ENCODE measurements at regions not wholly inside any gene's neighbourhood (a gene's known extent, or its start where the extent isn't known, plus 50 kb on each side); places are given as distances from the start of the nearest gene placed in this dataset.

GRCh38 chr10:69715156-69715898 is 85.3 kb downstream of the FAM241B start:
- intact Hi-C loops (cut with DNase I), result no loop called here
- no peak for DNase-seq (ENCODE audit: low spot score)

GRCh38 chr10:69715899-69716606 is 85.7 kb upstream of the COL13A1 start:
- intact Hi-C loops (cut with DNase I), result loop anchor here (2.0 kb wide), 1 partner anchor 71 kb away; no protein-coding TSS in a partner anchor
- no peak for DNase-seq (ENCODE audit: low spot score)

DNA sequence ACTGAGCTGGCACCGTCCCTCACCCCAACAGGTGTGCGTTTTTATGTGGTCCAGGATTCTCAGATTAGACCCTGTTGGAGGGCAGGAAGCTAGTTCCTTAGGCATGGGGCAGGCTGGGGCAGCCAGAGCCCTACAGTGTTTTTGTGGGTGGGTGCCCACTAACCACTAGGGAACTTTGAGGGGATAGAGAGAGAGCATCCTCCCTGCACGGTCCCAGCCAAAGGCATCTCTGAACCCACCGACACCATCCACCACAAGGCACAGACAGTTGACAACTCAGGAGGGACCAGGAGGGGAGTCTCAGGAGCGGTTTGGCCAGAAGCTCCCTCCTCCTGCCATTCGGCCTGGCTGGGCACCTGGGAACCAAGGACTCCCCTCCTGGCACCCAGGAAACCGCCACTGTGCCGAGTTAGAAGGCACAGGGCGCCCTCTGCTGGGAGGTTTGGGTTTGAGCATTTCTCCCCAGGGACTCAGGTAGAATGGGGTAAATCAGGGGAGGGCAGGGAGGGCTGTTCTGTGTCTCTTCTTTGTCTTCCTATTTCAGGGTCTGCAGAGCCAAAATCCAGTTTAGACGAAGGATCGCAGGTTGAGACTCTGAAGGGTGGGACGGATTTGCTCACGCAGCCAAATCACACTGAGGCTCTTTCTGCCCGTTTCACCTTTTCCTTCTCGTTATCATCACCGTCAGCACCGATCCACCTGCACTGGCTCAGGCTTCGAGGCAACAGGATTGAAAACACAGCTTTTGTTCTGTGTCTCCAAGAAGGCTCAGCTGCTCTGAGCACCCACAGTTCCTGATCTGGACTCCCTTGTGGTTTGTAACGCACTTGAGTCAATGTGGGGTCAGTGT is 84.8 kb upstream of the COL13A1 start:
- DNase-seq (ENCODE audit: low spot score), result no peak
- intact Hi-C loops (cut with DNase I), result loop anchor here (2.0 kb wide), 1 partner anchor 72 kb away; no protein-coding TSS in a partner anchor

DNA sequence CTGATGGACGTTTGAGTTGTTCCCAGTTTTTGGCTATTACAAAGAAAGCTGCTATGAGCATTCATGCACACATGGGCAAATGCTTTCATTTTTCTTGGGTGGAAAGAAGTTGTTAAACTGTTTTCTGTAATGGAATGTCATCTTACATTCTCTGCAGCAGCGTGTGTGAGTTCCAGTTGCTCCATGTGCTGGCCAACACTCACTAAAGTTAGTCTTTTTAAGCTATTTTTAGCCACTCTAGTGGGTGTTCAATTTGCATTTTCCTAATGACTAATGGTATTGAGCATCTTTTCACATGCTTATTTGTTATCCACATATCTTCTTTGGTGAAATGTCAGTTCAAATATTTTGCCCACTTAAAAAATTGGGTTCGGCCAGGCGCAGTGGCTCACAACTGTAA is 82.8 kb upstream of the COL13A1 start:
- DNase-seq (ENCODE audit: low spot score), result no peak
- intact Hi-C loops (cut with DNase I), result no loop called here

DNA sequence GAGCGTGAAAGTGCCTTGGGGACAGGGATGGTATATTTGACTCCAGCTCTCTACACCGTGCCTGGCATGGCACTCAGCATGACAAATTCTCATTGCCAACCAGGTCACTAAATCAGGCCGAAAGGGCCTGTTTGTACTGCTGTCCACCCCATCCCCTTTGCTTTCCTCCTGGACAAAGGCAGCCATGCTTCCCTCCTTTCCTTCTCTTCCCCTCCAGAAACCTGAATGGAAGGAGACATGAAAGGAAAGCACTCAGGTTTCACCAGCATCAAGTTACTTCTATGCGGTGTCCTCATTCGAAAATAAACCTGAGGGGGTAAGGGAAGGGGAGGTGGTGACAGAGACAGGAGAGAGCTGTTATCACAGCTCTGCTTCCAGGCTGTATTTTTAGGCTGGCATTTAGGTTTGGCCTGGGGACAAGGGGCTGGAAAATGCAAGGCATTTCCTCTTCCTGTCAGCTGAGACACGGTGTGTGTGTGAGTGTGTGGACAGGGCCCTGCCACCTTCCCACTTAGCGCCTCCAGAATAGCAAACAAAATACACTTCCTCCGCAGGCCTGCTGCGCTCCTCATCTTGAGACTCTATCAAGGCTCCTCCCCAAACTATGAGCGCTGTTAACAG is 79.9 kb upstream of the COL13A1 start:
- intact Hi-C loops (cut with DNase I), result loop anchor here (5.0 kb wide), 1 partner anchor 34 kb away; no protein-coding TSS in a partner anchor
- peak; percentile 85 for DNase-seq (ENCODE audit: low spot score)

- DNase-seq (ENCODE audit: low spot score), result no peak
- intact Hi-C loops (cut with DNase I), result loop anchor here (5.0 kb wide), 1 partner anchor 36 kb away; no protein-coding TSS in a partner anchor
Observed at GRCh38 chr10:69723653-69724052, 78.1 kb upstream of the COL13A1 start.

DNA sequence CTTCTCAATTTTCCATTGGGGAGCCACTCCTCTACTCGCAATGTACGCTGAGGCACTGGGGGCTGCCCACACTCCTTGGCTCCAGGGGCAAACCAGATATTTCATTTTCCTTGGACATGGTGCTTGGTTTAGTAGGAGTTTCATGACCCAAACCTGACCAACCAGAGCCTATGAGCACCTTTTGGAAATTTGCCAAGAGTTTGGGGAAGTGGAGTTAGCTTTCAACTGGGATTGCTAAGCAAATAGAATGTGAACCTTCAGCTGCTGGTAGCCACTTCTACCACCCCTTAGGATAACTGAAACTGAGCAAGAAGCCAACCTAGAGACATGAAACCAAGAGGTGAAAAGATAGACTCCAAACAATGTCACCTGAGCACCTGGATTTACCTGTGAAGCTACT is 74.9 kb upstream of the COL13A1 start:
- intact Hi-C loops (cut with DNase I), result no loop called here

DNA sequence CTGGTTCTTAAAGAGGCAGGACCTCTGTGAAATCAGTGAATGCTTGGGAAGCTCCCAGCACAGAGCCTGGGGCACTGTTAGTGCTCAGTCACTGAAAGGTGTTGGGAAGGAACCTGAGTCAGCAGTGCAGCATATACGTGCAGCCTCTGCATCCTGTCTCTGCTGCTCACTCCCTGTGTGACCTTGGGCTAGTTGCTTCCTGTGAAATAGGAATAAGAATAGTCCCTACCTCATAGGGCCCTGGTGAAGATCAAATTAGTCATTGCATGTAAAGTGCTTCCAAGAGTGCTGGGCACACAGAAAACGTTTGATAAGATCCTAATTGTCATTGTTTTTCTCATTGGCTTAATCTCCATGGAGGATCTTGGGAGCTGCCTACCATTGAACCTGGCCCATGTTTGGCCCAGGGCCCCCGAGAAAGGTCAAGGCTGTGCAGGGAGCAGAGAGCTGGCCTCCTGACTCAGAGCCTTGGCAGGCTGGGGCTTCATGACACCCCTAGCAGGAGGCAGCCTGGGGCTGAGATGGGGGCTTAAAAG is 73.3 kb upstream of the COL13A1 start:
- intact Hi-C loops (cut with DNase I), result no loop called here
- DNase-seq (ENCODE audit: low spot score), result no peak

More for the DNA sequence above, 74.9 kb upstream of the COL13A1 start:
- DNase-seq (ENCODE audit: low spot score), result no peak

- no peak for DNase-seq (ENCODE audit: low spot score)
- intact Hi-C loops (cut with DNase I), result loop anchor here (5.0 kb wide), 1 partner anchor 183 kb away; no protein-coding TSS in a partner anchor
Observed at GRCh38 chr10:69729326-69730048, 72.2 kb upstream of the COL13A1 start.

GRCh38 chr10:69730251-69731156 is 71.2 kb upstream of the COL13A1 start:
- intact Hi-C loops (cut with DNase I), result loop anchor here (5.0 kb wide), 1 partner anchor 182 kb away; no protein-coding TSS in a partner anchor
- DNase-seq (ENCODE audit: low spot score), result peak; percentile 88

GRCh38 chr10:69731184-69731583 is 70.5 kb upstream of the COL13A1 start:
- no peak for DNase-seq (ENCODE audit: low spot score)
- intact Hi-C loops (cut with DNase I), result loop anchor here (5.0 kb wide), 1 partner anchor 181 kb away; no protein-coding TSS in a partner anchor

DNA sequence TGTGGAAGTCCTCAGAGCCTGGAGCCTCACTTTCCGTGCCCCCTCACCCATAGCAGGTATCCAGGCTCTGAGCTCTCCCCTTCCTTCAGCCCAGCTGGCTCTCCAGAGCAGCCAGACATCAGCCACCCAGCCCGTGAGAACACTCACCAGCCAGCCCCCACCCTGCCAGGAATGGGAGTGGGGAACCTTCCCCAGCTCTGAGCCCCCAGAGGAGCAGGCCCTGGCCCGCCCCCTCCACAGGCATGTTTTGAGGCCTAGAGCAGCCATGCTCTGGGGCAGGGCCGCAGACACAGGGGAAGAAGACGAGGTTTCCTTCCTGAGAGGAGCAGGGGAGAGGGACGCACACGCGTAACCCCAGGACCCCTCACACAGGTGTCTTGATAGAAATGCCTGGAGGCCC is 70.0 kb upstream of the COL13A1 start:
- intact Hi-C loops (cut with DNase I), result loop anchor here (5.0 kb wide), 1 partner anchor 181 kb away; no protein-coding TSS in a partner anchor
- DNase-seq (ENCODE audit: low spot score), result no peak

- intact Hi-C loops (cut with DNase I), result loop anchor here (5.0 kb wide), 1 partner anchor 180 kb away; no protein-coding TSS in a partner anchor
- no peak for DNase-seq (ENCODE audit: low spot score)
Observed at GRCh38 chr10:69732147-69732825, 69.4 kb upstream of the COL13A1 start.

- no peak for DNase-seq (ENCODE audit: low spot score)
- intact Hi-C loops (cut with DNase I), result loop anchor here (5.0 kb wide), 1 partner anchor 180 kb away; no protein-coding TSS in a partner anchor
Observed at GRCh38 chr10:69732826-69733150, 68.9 kb upstream of the COL13A1 start.

- intact Hi-C loops (cut with DNase I), result loop anchor here (5.0 kb wide), 1 partner anchor 178 kb away; no protein-coding TSS in a partner anchor
- DNase-seq (ENCODE audit: low spot score), result no peak
Observed at GRCh38 chr10:69733791-69734261, 67.9 kb upstream of the COL13A1 start.

- intact Hi-C loops (cut with DNase I), result loop anchor here (5.0 kb wide), 1 partner anchor 178 kb away; no protein-coding TSS in a partner anchor
- peak; percentile 49 for DNase-seq (ENCODE audit: low spot score)
Observed at GRCh38 chr10:69734416-69734796, 67.3 kb upstream of the COL13A1 start.

Measured in cardiac septum (tissue), 1 donor.